ENCODE measurements at regions not wholly inside any gene's neighbourhood (a gene's known extent, or its start where the extent isn't known, plus 50 kb on each side); places are given as distances from the start of the nearest gene placed in this dataset.

DNA sequence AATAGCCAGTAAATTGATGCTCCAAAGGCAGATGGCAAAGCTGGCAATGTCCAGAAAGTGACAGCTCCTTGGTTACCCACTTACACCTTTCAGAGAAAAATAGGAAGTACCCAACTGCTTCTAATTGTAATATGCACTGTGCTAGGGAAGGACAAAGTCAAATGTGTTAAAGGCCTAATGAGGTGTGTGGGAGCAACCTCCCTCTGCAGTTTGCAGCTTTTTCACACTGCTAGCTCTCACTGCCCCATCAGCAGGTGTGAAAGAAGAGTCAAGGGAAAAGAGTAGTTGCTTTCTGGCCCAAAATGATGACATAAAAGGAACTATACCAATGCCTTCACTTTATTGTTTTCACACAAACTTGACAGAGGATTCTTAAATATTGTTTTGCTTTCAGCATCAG is 284.1 kb upstream of the SETBP1 start:
- no peaks in the 10 kb centered on the region for H3K9me3 Mint-ChIP-seq (ENCODE audit: insufficient read depth)
- CTCF ChIA-PET: no interaction called here
- DNase-seq: no peak
- H3K27me3 ChIP-seq (replicated peaks in 1 of 4; ENCODE audit: control extremely low read depth in 1 of 4, control insufficient read depth in 3 of 4, insufficient read depth in 4 of 4, low read length in 3 of 4): peaks cover 0 to 12% (median 2%) of the 10 kb centered on the region in 4 experiments
- H3K27me3 Mint-ChIP-seq: peaks cover 7% of the 10 kb centered on the region
- no peak overlapping the region for H3K4me3 ChIP-seq (ENCODE audit: control extremely low read depth in 1 of 5, extremely low read depth in 1 of 5, insufficient read depth in 1 of 5, low read depth in 2 of 5, low read length in 4 of 5)
- no peak overlapping the region for H3K27ac ChIP-seq (ENCODE audit: low read length in 2 of 2)
- H3K9me3 ChIP-seq (ENCODE audit: control extremely low read depth in 1 of 3, control insufficient read depth in 2 of 3, insufficient read depth in 1 of 3, low read length in 2 of 3): no peaks in the 10 kb centered on the region
- H3K4me1 ChIP-seq (ENCODE audit: control insufficient read depth in 2 of 2, insufficient read depth in 2 of 2, low read length in 2 of 2): no peaks in the 10 kb centered on the region
- no peak for ATAC-seq (ENCODE audit: low read depth)
- H3K4me3 Mint-ChIP-seq: no peak overlapping the region
- H3K4me1 Mint-ChIP-seq: no peaks in the 10 kb centered on the region
- TF ChIP-seq CTCF (IDR thresholded peaks at IDR 0.05): no peak
- no peak for TF ChIP-seq EZH2 (IDR thresholded peaks at IDR 0.05; ENCODE audit: borderline replicate concordance, insufficient read depth, low read depth, low read length, poor library complexity, severe bottlenecking)
- no peak overlapping the region for H3K9ac ChIP-seq (ENCODE audit: low read length)
- H2AFZ ChIP-seq (ENCODE audit: insufficient read depth, low read depth, low read length, poor library complexity, severe bottlenecking): no peak overlapping the region
- POLR2A ChIA-PET: no interaction called here
- H3K36me3 ChIP-seq (replicated peaks in 1 of 2; ENCODE audit: control extremely low read depth in 1 of 2, control insufficient read depth in 1 of 2, extremely low read depth in 1 of 2, insufficient read depth in 2 of 2, low read length in 1 of 2): no peaks in the 10 kb centered on the region
- no peak overlapping the region for H3K4me2 ChIP-seq (replicated peaks; ENCODE audit: low read depth, low read length, poor library complexity, severe bottlenecking)
- H3K27ac Mint-ChIP-seq: no peak overlapping the region
- intact Hi-C loops (cut with micrococcal nuclease): no loop called here
- no peaks in the 10 kb centered on the region for H4K20me1 ChIP-seq (ENCODE audit: control insufficient read depth, insufficient read depth, low read length, poor library complexity, severe bottlenecking)
- no peaks in the 10 kb centered on the region for H3K79me2 ChIP-seq (ENCODE audit: control insufficient read depth, insufficient read depth, low read length)

GRCh38 chr18:44409071-44409470 is 271.6 kb upstream of the SETBP1 start:
- ATAC-seq (ENCODE audit: low read depth): no peak
- Histone ChIP-seq H3K4me2 (replicated peaks; ENCODE audit: low read depth, low read length, poor library complexity, severe bottlenecking) (no peak overlapping the region), H3K4me3 (ENCODE audit: control extremely low read depth in 1 of 5, extremely low read depth in 1 of 5, insufficient read depth in 1 of 5, low read depth in 2 of 5, low read length in 4 of 5) (no peak overlapping the region), H4K20me1 (ENCODE audit: control insufficient read depth, insufficient read depth, low read length, poor library complexity, severe bottlenecking) (no peaks in the 10 kb centered on the region), H3K27me3 (replicated peaks in 1 of 4; ENCODE audit: control extremely low read depth in 1 of 4, control insufficient read depth in 3 of 4, insufficient read depth in 4 of 4, low read length in 3 of 4) (no peaks in the 10 kb centered on the region), H3K36me3 (replicated peaks in 1 of 2; ENCODE audit: control extremely low read depth in 1 of 2, control insufficient read depth in 1 of 2, extremely low read depth in 1 of 2, insufficient read depth in 2 of 2, low read length in 1 of 2) (no peaks in the 10 kb centered on the region), H3K9me3 (ENCODE audit: control extremely low read depth in 1 of 3, control insufficient read depth in 2 of 3, insufficient read depth in 1 of 3, low read length in 2 of 3) (no peaks in the 10 kb centered on the region), H3K9ac (ENCODE audit: low read length) (no peak overlapping the region), H3K79me2 (ENCODE audit: control insufficient read depth, insufficient read depth, low read length) (no peaks in the 10 kb centered on the region), H3K27ac (ENCODE audit: low read length in 2 of 2) (no peak overlapping the region), H3K4me1 (ENCODE audit: control insufficient read depth in 2 of 2, insufficient read depth in 2 of 2, low read length in 2 of 2) (no peaks in the 10 kb centered on the region), H2AFZ (ENCODE audit: insufficient read depth, low read depth, low read length, poor library complexity, severe bottlenecking) (no peak overlapping the region)
- no peak for TF ChIP-seq EZH2 (IDR thresholded peaks at IDR 0.05; ENCODE audit: borderline replicate concordance, insufficient read depth, low read depth, low read length, poor library complexity, severe bottlenecking)
- TF ChIP-seq CTCF (IDR thresholded peaks at IDR 0.05): no peak
- DNase-seq: no peak
- H3K4me1 Mint-ChIP-seq: no peaks in the 10 kb centered on the region
- intact Hi-C loops (cut with micrococcal nuclease): no loop called here
- no peak overlapping the region for H3K27ac Mint-ChIP-seq
- H3K4me3 Mint-ChIP-seq: no peak overlapping the region
- ChIA-PET CTCF (no interaction called here), POLR2A (no interaction called here)
- no peaks in the 10 kb centered on the region for H3K9me3 Mint-ChIP-seq (ENCODE audit: insufficient read depth)
- H3K27me3 Mint-ChIP-seq: peaks cover 3% of the 10 kb centered on the region

Data from B cell (primary cell).